Lower lobe of right lung (tissue), 2 donors: ENCODE measurements at regions not wholly inside any gene's neighbourhood (a gene's known extent, or its start where the extent isn't known, plus 50 kb on each side); places are given as distances from the start of the nearest gene placed in this dataset.

Source experiments
- ATAC-seq, 2 donors: fragments of 200-7000 bp; cut with Tn5 transposase; one replicate each; pipeline ENCODE4 v1.9.1; 2020 to 2022; ENCODE audit warnings: mild to moderate bottlenecking in 2 of 2, moderate library complexity in 2 of 2
- DNase-seq: peaks from one replicate; pipeline ENCODE4 v3.0.0-alpha.2; 2020
- H3K27ac ChIP-seq: fragments of 200-600 bp; one replicate; pipeline ENCODE4 v1.8.0; 2022
- H3K27me3 ChIP-seq: fragments of 200-600 bp; one replicate; pipeline ENCODE4 v1.8.0; 2022; ENCODE audit warnings: low read depth
- H3K36me3 ChIP-seq: fragments of 200-600 bp; one replicate; pipeline ENCODE4 v1.8.0; 2022; ENCODE audit warnings: mild to moderate bottlenecking
- H3K4me1 ChIP-seq: fragments of 200-600 bp; one replicate; pipeline ENCODE4 v1.8.0; 2022
- H3K4me3 ChIP-seq: fragments of 200-600 bp; one replicate; pipeline ENCODE4 v1.8.0; 2022; ENCODE audit warnings: mild to moderate bottlenecking
- H3K9me3 ChIP-seq: fragments of 200-600 bp; one replicate; pipeline ENCODE4 v1.8.0; 2022
- intact Hi-C: fragments of 100-400 bp; cut with DNase I; formaldehyde crosslinking; loops from one replicate; pipeline ENCODE4 v1.11.0; 2022
- TF ChIP-seq, protein P1 (sequence below): fragments of 200-600 bp; IDR thresholded peaks from one replicate; pipeline ENCODE4 v1.8.0; 2022; ENCODE audit warnings: antibody characterized with exemption, mild to moderate bottlenecking
- donor health status: DM: no; HTN: yes; CAD: no; lungs with severe emphysema.

DNA sequence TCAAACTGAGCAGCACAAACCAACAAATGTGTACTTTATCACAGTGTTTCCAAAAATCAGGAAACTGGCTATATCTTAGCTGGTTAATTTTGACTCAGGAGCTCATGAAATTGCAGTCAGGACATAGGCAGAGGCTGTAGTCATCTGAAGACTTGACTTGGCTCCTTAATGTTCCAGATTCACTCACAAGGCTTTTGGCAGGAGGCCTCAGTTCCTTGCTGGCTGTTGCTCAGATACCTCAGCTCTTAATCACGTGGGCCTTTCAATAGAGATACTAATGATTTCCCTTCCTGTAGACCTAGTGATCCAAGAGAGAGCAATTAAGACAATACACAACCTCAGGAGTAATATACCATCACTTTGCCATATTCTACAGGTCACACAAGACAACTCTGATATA is 537.7 kb downstream of the BRINP3 start:
- Histone ChIP-seq H3K27me3 (no peaks in the 10 kb centered on the region), H3K4me1 (no peaks in the 10 kb centered on the region), H3K27ac (no peak overlapping the region), H3K9me3 (no peaks in the 10 kb centered on the region), H3K36me3 (no peaks in the 10 kb centered on the region), H3K4me3 (no peak overlapping the region)
- DNase-seq (no peak), ATAC-seq (no peak)
- intact Hi-C loops: no loop called here
- TF ChIP-seq, protein P1, sequence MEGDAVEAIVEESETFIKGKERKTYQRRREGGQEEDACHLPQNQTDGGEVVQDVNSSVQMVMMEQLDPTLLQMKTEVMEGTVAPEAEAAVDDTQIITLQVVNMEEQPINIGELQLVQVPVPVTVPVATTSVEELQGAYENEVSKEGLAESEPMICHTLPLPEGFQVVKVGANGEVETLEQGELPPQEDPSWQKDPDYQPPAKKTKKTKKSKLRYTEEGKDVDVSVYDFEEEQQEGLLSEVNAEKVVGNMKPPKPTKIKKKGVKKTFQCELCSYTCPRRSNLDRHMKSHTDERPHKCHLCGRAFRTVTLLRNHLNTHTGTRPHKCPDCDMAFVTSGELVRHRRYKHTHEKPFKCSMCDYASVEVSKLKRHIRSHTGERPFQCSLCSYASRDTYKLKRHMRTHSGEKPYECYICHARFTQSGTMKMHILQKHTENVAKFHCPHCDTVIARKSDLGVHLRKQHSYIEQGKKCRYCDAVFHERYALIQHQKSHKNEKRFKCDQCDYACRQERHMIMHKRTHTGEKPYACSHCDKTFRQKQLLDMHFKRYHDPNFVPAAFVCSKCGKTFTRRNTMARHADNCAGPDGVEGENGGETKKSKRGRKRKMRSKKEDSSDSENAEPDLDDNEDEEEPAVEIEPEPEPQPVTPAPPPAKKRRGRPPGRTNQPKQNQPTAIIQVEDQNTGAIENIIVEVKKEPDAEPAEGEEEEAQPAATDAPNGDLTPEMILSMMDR: no peak

DNA sequence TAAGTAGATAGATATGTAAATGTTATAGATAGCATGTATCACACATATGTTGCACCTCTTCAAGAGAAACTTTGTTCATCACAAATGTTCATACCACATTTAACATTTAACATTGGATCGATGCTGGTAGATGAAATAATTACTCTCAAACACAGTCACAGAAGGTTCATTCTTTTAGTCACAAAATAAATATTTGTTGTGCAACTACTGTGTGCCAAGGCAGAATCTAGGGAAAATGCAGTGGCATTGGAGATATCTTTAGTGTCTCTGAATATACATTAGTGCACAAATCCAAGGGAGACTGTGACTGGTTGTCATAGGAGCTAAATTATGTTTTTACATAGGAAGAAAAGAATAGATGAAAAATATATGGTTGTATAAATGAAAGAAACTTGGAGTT is 535.7 kb downstream of the BRINP3 start:
- no peak overlapping the region for H3K27ac ChIP-seq
- no peaks in the 10 kb centered on the region for H3K27me3 ChIP-seq
- no peaks in the 10 kb centered on the region for H3K4me1 ChIP-seq
- no peaks in the 10 kb centered on the region for H3K36me3 ChIP-seq
- TF ChIP-seq, protein P1: no peak
- ATAC-seq: no peak
- DNase-seq: no peak
- intact Hi-C loops: no loop called here
- no peaks in the 10 kb centered on the region for H3K9me3 ChIP-seq
- no peak overlapping the region for H3K4me3 ChIP-seq

DNA sequence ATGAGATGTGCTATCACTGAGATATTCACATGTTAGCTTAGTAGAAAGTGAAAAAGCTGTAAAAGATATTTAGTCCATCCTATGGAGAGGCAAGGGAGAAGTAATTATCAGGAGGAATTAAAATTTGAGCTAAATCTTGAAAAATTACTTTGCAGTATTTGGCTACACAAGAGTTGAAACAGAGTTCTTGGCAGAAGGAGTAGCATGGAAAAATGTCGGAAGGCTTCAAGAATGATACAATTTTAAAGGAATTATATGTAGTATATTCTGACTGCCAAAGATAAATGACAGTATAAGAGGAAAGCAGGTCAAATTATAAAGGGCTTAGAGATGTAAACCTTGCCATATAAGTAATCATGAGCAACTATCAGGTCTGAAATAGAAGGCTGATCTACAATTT is 518.9 kb downstream of the BRINP3 start:
- Histone ChIP-seq H3K4me3 (no peak overlapping the region), H3K27me3 (no peaks in the 10 kb centered on the region), H3K36me3 (no peaks in the 10 kb centered on the region), H3K9me3 (no peaks in the 10 kb centered on the region), H3K4me1 (no peaks in the 10 kb centered on the region), H3K27ac (no peak overlapping the region)
- intact Hi-C loops: no loop called here
- ATAC-seq (no peak), DNase-seq (no peak)
- TF ChIP-seq, protein P1: no peak

DNA sequence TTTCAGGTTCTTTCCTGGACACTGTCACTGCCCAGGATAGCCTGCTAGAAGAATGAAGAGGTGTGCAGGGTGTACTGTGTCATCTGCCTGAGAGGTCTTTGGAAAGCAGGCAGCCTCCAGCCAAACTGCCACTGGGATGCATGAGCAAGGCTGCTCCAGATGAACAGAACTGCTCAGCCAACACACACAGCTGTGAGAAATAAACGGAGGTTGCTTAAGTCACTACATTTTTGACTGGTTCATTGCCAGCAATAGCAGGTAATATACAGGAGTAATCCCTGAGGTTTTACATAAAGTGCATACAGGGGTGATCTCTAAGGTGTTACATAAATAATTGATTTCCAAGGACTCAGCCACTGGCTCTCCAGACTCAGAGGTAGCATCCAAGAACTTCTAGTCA is 516.9 kb downstream of the BRINP3 start:
- intact Hi-C loops: no loop called here
- H3K4me1 ChIP-seq: no peaks in the 10 kb centered on the region
- no peak overlapping the region for H3K27ac ChIP-seq
- H3K36me3 ChIP-seq: no peaks in the 10 kb centered on the region
- H3K4me3 ChIP-seq: no peak overlapping the region
- H3K9me3 ChIP-seq: no peaks in the 10 kb centered on the region
- no peaks in the 10 kb centered on the region for H3K27me3 ChIP-seq
- no peak for DNase-seq
- no peak for ATAC-seq
- TF ChIP-seq, protein P1: no peak

DNA sequence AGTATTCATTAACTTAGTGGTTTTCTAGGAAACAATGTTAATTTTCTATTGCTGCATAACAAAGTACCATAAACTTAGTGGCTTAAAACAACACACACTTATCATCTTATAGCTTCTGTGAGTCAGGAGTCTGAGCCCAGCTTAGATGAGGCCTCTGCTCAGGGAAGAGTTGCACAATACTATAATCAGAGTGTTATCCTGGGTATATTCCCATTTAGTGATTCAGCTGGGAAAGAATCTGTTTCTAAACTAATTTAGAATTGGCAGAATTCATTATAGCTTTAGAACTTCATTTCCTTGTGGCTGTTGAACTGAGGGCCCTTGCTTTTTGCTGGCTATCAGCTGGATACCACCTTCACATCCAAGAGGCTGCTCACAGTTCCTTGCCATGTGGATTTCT is 515.5 kb downstream of the BRINP3 start:
- Histone ChIP-seq H3K36me3 (no peaks in the 10 kb centered on the region), H3K9me3 (no peaks in the 10 kb centered on the region), H3K27me3 (no peaks in the 10 kb centered on the region), H3K4me1 (no peaks in the 10 kb centered on the region), H3K4me3 (no peak overlapping the region), H3K27ac (no peak overlapping the region)
- ATAC-seq: peak in 1 of 2 donors; percentile 45
- TF ChIP-seq, protein P1: no peak
- intact Hi-C loops: no loop called here
- DNase-seq: no peak
